HEK293 (cell line): ENCODE measurements at regions not wholly inside any gene's neighbourhood (a gene's known extent, or its start where the extent isn't known, plus 50 kb on each side); places are given as distances from the start of the nearest gene placed in this dataset.

Experiments used
- CTCF ChIA-PET: fragments of 350-600 bp; formaldehyde crosslinking; extraction: SDS; loops from one replicate; lab custom pipeline; 2021; ENCODE audit warnings: antibody characterized with exemption; lab: Yijun Ruan, JAX
- POLR2A ChIA-PET: fragments of 300-600 bp; formaldehyde crosslinking; extraction: SDS; loops from one replicate; lab custom pipeline; 2020; ENCODE audit warnings: antibody characterized with exemption, inconsistent platforms; lab: Yijun Ruan, JAX
- H3K27ac ChIP-seq: fragments of 200-500 bp; sonication (Bioruptor generic); 2 replicates; pipeline ENCODE4 v1.5.1; 2014; ENCODE audit warnings: low read depth, low read length, control low read depth, inconsistent platforms; ENCODE audit errors: extremely low read depth
- H3K36me3 ChIP-seq, 2 experiments: fragments of 200-500 bp in 1 of 2; sonication (Bioruptor generic) in 1 of 2; 1 replicate in 1 of 2; 2 replicates in 1 of 2; pipeline ENCODE4 v1.5.1; 2014 to 2017; ENCODE audit warnings: inconsistent platforms in 2 of 2, low read length in 2 of 2; ENCODE audit not compliant: control insufficient read depth in 2 of 2, insufficient read depth in 1 of 2
- H3K4me1 ChIP-seq: fragments of 200-500 bp; sonication (Bioruptor generic); 2 replicates; pipeline ENCODE4 v1.5.1; 2014; ENCODE audit warnings: mild to moderate bottlenecking, low read length, inconsistent platforms; ENCODE audit not compliant: control insufficient read depth, insufficient read depth
- H3K4me3 ChIP-seq: 2 replicates; pipeline ENCODE4 v1.5.1; 2011; ENCODE audit warnings: low read depth, mild to moderate bottlenecking, control low read depth, low read length, moderate library complexity
- H3K9me3 ChIP-seq: fragments of 200-500 bp; sonication (Bioruptor generic); 2 replicates; pipeline ENCODE4 v1.5.1; 2014; ENCODE audit warnings: low read depth, low read length, inconsistent platforms; ENCODE audit not compliant: control insufficient read depth, insufficient read depth
- AEBP2 ChIP-seq: fragments of 450-650 bp; formaldehyde crosslinking; IDR thresholded peaks from 2 replicates; pipeline ENCODE4 v1.5.1; 2016; ENCODE audit warnings: missing biosample characterization, missing genetic modification characterization, borderline replicate concordance
- BCL11A ChIP-seq: fragments of 450-650 bp; formaldehyde crosslinking; IDR thresholded peaks from 2 replicates; pipeline ENCODE4 v1.5.1; 2016; ENCODE audit warnings: low read depth, missing biosample characterization, missing genetic modification characterization
- HOXA7 ChIP-seq: sonication (generic); formaldehyde crosslinking; IDR thresholded peaks from 2 replicates; pipeline ENCODE4 v1.8.1; 2022; ENCODE audit warnings: missing genetic modification reagents, borderline replicate concordance
- KLF17 ChIP-seq: fragments of 450-650 bp; formaldehyde crosslinking; IDR thresholded peaks from 2 replicates; pipeline ENCODE4 v1.5.1; 2016; ENCODE audit warnings: missing biosample characterization, missing genetic modification characterization
- KLF8 ChIP-seq: fragments of 450-650 bp; formaldehyde crosslinking; IDR thresholded peaks from 2 replicates; pipeline ENCODE4 v1.5.1; 2016; ENCODE audit warnings: missing biosample characterization, missing genetic modification characterization
- KLF9 ChIP-seq: fragments of 450-650 bp; formaldehyde crosslinking; IDR thresholded peaks from 2 replicates; pipeline ENCODE4 v1.5.1; 2016; ENCODE audit warnings: missing biosample characterization, missing genetic modification characterization, low read depth
- SETDB1 ChIP-seq: IDR thresholded peaks from one replicate; pipeline ENCODE4 v1.6.1; 2017; ENCODE audit warnings: mild to moderate bottlenecking, low read length, moderate library complexity, mixed read lengths; ENCODE audit not compliant: insufficient read length
- ZBTB1 ChIP-seq: fragments of 450-650 bp; formaldehyde crosslinking; IDR thresholded peaks from 2 replicates; pipeline ENCODE4 v1.5.1; 2016; ENCODE audit warnings: missing biosample characterization, missing genetic modification characterization
- ZBTB48 ChIP-seq: fragments of 450-650 bp; formaldehyde crosslinking; IDR thresholded peaks from 2 replicates; pipeline ENCODE4 v1.5.1; 2016; ENCODE audit warnings: missing biosample characterization, missing genetic modification characterization
- ZFP37 ChIP-seq: fragments of 450-650 bp; formaldehyde crosslinking; IDR thresholded peaks from 2 replicates; pipeline ENCODE4 v1.5.1; 2016; ENCODE audit warnings: missing biosample characterization, missing genetic modification characterization
- ZNF112 ChIP-seq: fragments of 450-650 bp; formaldehyde crosslinking; IDR thresholded peaks from 2 replicates; pipeline ENCODE4 v1.5.0; 2017; ENCODE audit warnings: missing biosample characterization, missing genetic modification characterization
- ZNF121 ChIP-seq: fragments of 450-650 bp; formaldehyde crosslinking; IDR thresholded peaks from 2 replicates; pipeline ENCODE4 v1.5.1; 2016; ENCODE audit warnings: missing biosample characterization, missing genetic modification characterization
- ZNF169 ChIP-seq: fragments of 450-650 bp; formaldehyde crosslinking; IDR thresholded peaks from 2 replicates; pipeline ENCODE4 v1.5.1; 2016; ENCODE audit warnings: missing biosample characterization, missing genetic modification characterization
- ZNF274 ChIP-seq, 2 experiments: fragments of 200-500 bp in 1 of 2; fragments of 450-650 bp in 1 of 2; sonication (Bioruptor generic) in 1 of 2; formaldehyde crosslinking in 1 of 2; IDR thresholded peaks; 2 replicates each; pipeline versions ENCODE4 v1.5.1 to v1.6.1; 2014 to 2016; ENCODE audit warnings: borderline replicate concordance in 1 of 2, inconsistent platforms in 1 of 2, low read length in 1 of 2, missing biosample characterization in 1 of 2, missing genetic modification characterization in 1 of 2
- ZNF292 ChIP-seq: fragments of 450-650 bp; formaldehyde crosslinking; IDR thresholded peaks from 2 replicates; pipeline ENCODE4 v1.5.1; 2016; ENCODE audit warnings: low read depth, missing biosample characterization, missing genetic modification characterization, borderline replicate concordance
- ZNF341 ChIP-seq: fragments of 450-650 bp; formaldehyde crosslinking; IDR thresholded peaks from 2 replicates; pipeline ENCODE4; 2016; ENCODE audit warnings: low read depth, missing biosample characterization, missing genetic modification characterization
- ZNF354C ChIP-seq: fragments of 450-650 bp; formaldehyde crosslinking; IDR thresholded peaks from 2 replicates; pipeline ENCODE4 v1.5.1; 2016; ENCODE audit warnings: missing biosample characterization, missing genetic modification characterization, low read depth, borderline replicate concordance
- ZNF398 ChIP-seq: fragments of 450-650 bp; formaldehyde crosslinking; IDR thresholded peaks from 2 replicates; pipeline ENCODE4 v1.5.1; 2017; ENCODE audit warnings: missing biosample characterization, missing genetic modification characterization
- ZNF433 ChIP-seq: fragments of 450-650 bp; formaldehyde crosslinking; IDR thresholded peaks from 2 replicates; pipeline ENCODE4 v1.5.1; 2016; ENCODE audit warnings: missing biosample characterization, missing genetic modification characterization, low read depth
- ZNF48 ChIP-seq: fragments of 450-650 bp; formaldehyde crosslinking; IDR thresholded peaks from 2 replicates; pipeline ENCODE4 v1.5.1; 2016; ENCODE audit warnings: missing biosample characterization, missing genetic modification characterization
- ZNF555 ChIP-seq: fragments of 450-650 bp; formaldehyde crosslinking; conservative IDR thresholded peaks from 2 replicates; pipeline ENCODE4 v1.5.1; 2017; ENCODE audit warnings: missing biosample characterization, mild to moderate bottlenecking, missing genetic modification characterization, inconsistent platforms
- ZNF585B ChIP-seq: fragments of 450-650 bp; formaldehyde crosslinking; IDR thresholded peaks from 2 replicates; pipeline ENCODE4 v1.5.1; 2016; ENCODE audit warnings: missing biosample characterization, missing genetic modification characterization
- ZSCAN16 ChIP-seq: fragments of 450-650 bp; formaldehyde crosslinking; IDR thresholded peaks from 2 replicates; pipeline ENCODE4 v1.5.1; 2016; ENCODE audit warnings: missing biosample characterization, missing genetic modification characterization
- TF ChIP-seq, protein P1 (sequence below): fragments of 450-650 bp; formaldehyde crosslinking; IDR thresholded peaks from 2 replicates; pipeline ENCODE4 v1.5.1; 2016; ENCODE audit warnings: missing biosample characterization, missing genetic modification characterization
- TF ChIP-seq, protein P2 (sequence below): fragments of 450-650 bp; formaldehyde crosslinking; IDR thresholded peaks from 2 replicates; pipeline ENCODE4 v1.5.1; 2016; ENCODE audit warnings: missing biosample characterization, missing genetic modification characterization
- TF ChIP-seq, protein P3 (sequence below): fragments of 450-650 bp; formaldehyde crosslinking; IDR thresholded peaks from 2 replicates; pipeline ENCODE4 v1.5.1; 2016; ENCODE audit warnings: missing biosample characterization, missing genetic modification characterization

DNA sequence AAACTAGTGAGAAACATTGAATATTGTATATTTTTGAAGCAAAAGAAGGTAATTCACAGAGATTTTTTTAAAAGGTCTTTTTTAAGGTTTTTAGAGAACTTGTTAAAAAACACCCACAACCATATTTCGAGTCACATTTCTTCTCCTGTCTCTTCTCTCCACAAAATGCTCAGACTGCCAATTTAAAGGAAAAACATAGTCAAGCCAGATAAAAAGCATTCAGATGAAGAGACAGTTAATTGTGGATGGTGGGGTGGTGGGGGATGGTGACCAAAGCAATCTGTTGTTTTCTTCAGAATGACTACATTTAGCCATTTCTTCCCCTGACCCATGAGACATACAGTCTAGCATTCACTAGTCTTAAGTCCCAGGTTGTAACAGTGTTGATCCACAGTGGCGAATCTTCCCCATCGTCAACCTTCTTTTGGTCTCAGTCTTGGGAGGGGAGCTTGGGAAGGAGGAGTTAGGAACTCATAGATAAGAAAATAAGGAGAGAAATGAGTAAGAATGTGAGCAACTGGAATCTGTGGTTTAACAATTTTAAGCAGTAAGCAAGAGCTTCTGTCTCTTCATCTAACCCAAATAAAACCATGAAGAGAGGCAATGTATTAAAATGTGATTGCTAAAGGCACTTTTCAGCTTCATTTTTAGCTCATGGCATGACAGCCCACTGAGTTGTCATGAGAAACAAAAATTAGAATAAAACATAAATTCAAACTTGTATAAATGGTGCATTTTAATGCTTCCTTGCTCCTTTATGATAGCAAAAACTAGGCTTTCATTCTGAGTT lies 413.7 kb upstream of the FSHR start:
- Histone ChIP-seq H3K27ac (no peak overlapping the region), H3K4me1 (no peaks in the 10 kb centered on the region), H3K36me3 (no peaks in the 10 kb centered on the region), H3K9me3 (no peaks in the 10 kb centered on the region), H3K4me3 (no peak overlapping the region)
- TF ChIP-seq ZNF398 (tag by site-specific recombination) (no peak), ZNF585B (tag by site-specific recombination) (no peak), ZNF292 (no peak), ZNF341 (tag by site-specific recombination) (no peak), ZNF354C (tag by site-specific recombination) (no peak), SETDB1 (no peak), ZNF555 (tag by site-specific recombination) (no peak), ZSCAN16 (no peak), HOXA7 (no peak), KLF9 (tag by site-specific recombination) (no peak), ZNF274 (IDR thresholded peaks at IDR 0.05; ENCODE audit: low read length) (no peak), ZNF274 (tag by site-specific recombination; IDR thresholded peaks at IDR 0.05; ENCODE audit: borderline replicate concordance) (no peak), BCL11A (tag by site-specific recombination) (no peak), ZNF433 (tag by site-specific recombination) (no peak), ZNF121 (tag by site-specific recombination) (no peak), ZFP37 (no peak), ZNF112 (no peak)
- TF ChIP-seq, protein P1, sequence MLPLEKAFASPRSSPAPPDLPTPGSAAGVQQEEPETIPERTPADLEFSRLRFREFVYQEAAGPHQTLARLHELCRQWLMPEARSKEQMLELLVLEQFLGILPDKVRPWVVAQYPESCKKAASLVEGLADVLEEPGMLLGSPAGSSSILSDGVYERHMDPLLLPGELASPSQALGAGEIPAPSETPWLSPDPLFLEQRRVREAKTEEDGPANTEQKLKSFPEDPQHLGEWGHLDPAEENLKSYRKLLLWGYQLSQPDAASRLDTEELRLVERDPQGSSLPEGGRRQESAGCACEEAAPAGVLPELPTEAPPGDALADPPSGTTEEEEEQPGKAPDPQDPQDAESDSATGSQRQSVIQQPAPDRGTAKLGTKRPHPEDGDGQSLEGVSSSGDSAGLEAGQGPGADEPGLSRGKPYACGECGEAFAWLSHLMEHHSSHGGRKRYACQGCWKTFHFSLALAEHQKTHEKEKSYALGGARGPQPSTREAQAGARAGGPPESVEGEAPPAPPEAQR (tag by site-specific recombination) = no peak
- TF ChIP-seq, protein P2, sequence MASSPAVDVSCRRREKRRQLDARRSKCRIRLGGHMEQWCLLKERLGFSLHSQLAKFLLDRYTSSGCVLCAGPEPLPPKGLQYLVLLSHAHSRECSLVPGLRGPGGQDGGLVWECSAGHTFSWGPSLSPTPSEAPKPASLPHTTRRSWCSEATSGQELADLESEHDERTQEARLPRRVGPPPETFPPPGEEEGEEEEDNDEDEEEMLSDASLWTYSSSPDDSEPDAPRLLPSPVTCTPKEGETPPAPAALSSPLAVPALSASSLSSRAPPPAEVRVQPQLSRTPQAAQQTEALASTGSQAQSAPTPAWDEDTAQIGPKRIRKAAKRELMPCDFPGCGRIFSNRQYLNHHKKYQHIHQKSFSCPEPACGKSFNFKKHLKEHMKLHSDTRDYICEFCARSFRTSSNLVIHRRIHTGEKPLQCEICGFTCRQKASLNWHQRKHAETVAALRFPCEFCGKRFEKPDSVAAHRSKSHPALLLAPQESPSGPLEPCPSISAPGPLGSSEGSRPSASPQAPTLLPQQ (tag by site-specific recombination) = no peak
- TF ChIP-seq, protein P3, sequence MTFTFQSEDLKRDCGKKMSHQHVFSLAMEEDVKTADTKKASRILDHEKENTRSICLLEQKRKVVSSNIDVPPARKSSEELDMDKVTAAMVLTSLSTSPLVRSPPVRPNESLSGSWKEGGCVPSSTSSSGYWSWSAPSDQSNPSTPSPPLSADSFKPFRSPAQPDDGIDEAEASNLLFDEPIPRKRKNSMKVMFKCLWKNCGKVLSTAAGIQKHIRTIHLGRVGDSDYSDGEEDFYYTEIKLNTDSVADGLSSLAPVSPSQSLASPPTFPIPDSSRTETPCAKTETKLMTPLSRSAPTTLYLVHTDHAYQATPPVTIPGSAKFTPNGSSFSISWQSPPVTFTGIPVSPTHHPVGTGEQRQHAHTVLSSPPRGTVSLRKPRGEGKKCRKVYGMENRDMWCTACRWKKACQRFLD (tag by site-specific recombination) = no peak
- ChIA-PET CTCF (no interaction called here), POLR2A (no interaction called here)

DNA sequence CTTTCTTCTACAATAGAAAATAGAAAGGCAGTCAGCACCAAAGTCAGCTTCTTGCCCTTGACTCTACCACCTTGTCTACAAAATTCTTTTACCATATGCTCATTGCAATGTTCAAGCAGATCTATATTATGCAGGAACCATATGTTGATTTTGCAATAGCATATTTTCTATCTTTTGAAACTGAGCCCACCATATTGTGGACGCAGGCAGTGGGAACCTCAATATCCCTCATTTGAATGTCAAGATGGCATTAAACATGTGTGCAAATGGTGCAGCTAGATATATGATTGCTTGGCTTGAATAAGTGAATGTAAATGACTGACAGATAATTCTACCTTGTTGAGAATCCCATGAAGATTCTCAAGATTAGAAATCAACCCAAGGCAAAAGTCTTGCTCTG lies 412.7 kb upstream of the FSHR start:
- no peak overlapping the region for H3K27ac ChIP-seq
- no peak overlapping the region for H3K4me3 ChIP-seq
- CTCF ChIA-PET = no interaction called here
- H3K4me1 ChIP-seq = no peaks in the 10 kb centered on the region
- H3K9me3 ChIP-seq = no peaks in the 10 kb centered on the region
- POLR2A ChIA-PET = no interaction called here
- TF ChIP-seq ZBTB1 (tag by site-specific recombination) = no peak
- TF ChIP-seq KLF8 = no peak
- TF ChIP-seq ZNF169 (tag by site-specific recombination) = no peak
- TF ChIP-seq KLF17 (tag by site-specific recombination) = no peak
- TF ChIP-seq ZBTB48 (tag by site-specific recombination) = no peak
- no peak for TF ChIP-seq ZNF48 (tag by site-specific recombination)
- TF ChIP-seq AEBP2 = no peak
- TF ChIP-seq, all 188 proteins: peak for 0
- no peaks in the 10 kb centered on the region for H3K36me3 ChIP-seq
